CD4-positive, alpha-beta memory T cell (primary cell): ENCODE measurements at regions not wholly inside any gene's neighbourhood (a gene's known extent, or its start where the extent isn't known, plus 50 kb on each side); places are given as distances from the start of the nearest gene placed in this dataset.

Experiments
- CTCF ChIA-PET: fragments of 350-600 bp; sonication (Branson Sonifier 250); formaldehyde crosslinking; loops from one replicate; lab custom pipeline; 2021; ENCODE audit warnings: inconsistent platforms; ENCODE audit not compliant: partially characterized antibody; lab: Charles Lee
- POLR2A ChIA-PET: fragments of 350-600 bp; sonication (Branson Sonifier 250); formaldehyde crosslinking; loops from one replicate; lab custom pipeline; 2021; ENCODE audit not compliant: partially characterized antibody; lab: Charles Lee
- DNase-seq, 5 donors: peaks; one replicate each; pipeline versions ENCODE4 v3.0.0 to v3.0.0-alpha.2; 2020 to 2022; ENCODE audit warnings: mixed read lengths in 1 of 5
- H3K27ac ChIP-seq: one replicate; pipeline ENCODE4 v1.7.0; 2013; ENCODE audit warnings: low read depth, low read length
- H3K27me3 ChIP-seq: 2 replicates; pipeline ENCODE4 v1.7.0; 2013; ENCODE audit warnings: mild to moderate bottlenecking, low read length, moderate library complexity; ENCODE audit not compliant: insufficient read depth
- H3K36me3 ChIP-seq: 2 replicates; pipeline ENCODE4 v1.7.0; 2013; ENCODE audit warnings: mild to moderate bottlenecking, low read length, moderate library complexity; ENCODE audit not compliant: insufficient read depth
- H3K4me1 ChIP-seq: 2 replicates; pipeline ENCODE4 v1.7.0; 2013; ENCODE audit warnings: mild to moderate bottlenecking, low read length, moderate library complexity; ENCODE audit not compliant: insufficient read depth
- H3K4me3 ChIP-seq, 2 donors: one replicate each; pipeline ENCODE4 v1.7.0; 2013; ENCODE audit warnings: low read length in 2 of 2, mild to moderate bottlenecking in 1 of 2
- H3K9me3 ChIP-seq, 2 donors: one replicate each; pipeline ENCODE4 v1.7.0; 2013; ENCODE audit warnings: low read length in 2 of 2, control low read depth in 1 of 2; ENCODE audit not compliant: control insufficient read depth in 1 of 2
- H3K27ac Mint-ChIP-seq, 7 donors: one replicate each; pipeline ENCODE4 v1.8.0; 2020 to 2021; ENCODE audit warnings: mixed read lengths in 7 of 7, mild to moderate bottlenecking in 6 of 7, inconsistent platforms in 3 of 7, moderate library complexity in 3 of 7
- H3K27me3 Mint-ChIP-seq, 2 donors: one replicate each; pipeline ENCODE4 v1.8.0; 2020 to 2021; ENCODE audit warnings: mixed read lengths in 2 of 2
- H3K36me3 Mint-ChIP-seq, 2 donors: one replicate each; pipeline ENCODE4 v1.8.0; 2020 to 2021; ENCODE audit warnings: mixed read lengths in 2 of 2, inconsistent platforms in 1 of 2, mild to moderate bottlenecking in 1 of 2
- H3K4me1 Mint-ChIP-seq, 4 donors: one replicate each; pipeline ENCODE4 v1.8.0; 2020 to 2021; ENCODE audit warnings: mixed read lengths in 4 of 4, mild to moderate bottlenecking in 1 of 4
- H3K4me3 Mint-ChIP-seq, 8 donors: one replicate each; pipeline ENCODE4 v1.8.0; 2020 to 2021; ENCODE audit warnings: mixed read lengths in 8 of 8, mild to moderate bottlenecking in 7 of 8, moderate library complexity in 6 of 8, inconsistent platforms in 3 of 8
- H3K9me3 Mint-ChIP-seq, 8 donors: one replicate each; pipeline ENCODE4 v1.8.0; 2020 to 2021; ENCODE audit warnings: mixed read lengths in 8 of 8, mild to moderate bottlenecking in 5 of 8, inconsistent platforms in 3 of 8, moderate library complexity in 1 of 8
- intact Hi-C: fragments of 100-400 bp; cut with micrococcal nuclease; formaldehyde crosslinking; loops from one replicate; pipeline ENCODE4 v1.15.1; 2023

DNA sequence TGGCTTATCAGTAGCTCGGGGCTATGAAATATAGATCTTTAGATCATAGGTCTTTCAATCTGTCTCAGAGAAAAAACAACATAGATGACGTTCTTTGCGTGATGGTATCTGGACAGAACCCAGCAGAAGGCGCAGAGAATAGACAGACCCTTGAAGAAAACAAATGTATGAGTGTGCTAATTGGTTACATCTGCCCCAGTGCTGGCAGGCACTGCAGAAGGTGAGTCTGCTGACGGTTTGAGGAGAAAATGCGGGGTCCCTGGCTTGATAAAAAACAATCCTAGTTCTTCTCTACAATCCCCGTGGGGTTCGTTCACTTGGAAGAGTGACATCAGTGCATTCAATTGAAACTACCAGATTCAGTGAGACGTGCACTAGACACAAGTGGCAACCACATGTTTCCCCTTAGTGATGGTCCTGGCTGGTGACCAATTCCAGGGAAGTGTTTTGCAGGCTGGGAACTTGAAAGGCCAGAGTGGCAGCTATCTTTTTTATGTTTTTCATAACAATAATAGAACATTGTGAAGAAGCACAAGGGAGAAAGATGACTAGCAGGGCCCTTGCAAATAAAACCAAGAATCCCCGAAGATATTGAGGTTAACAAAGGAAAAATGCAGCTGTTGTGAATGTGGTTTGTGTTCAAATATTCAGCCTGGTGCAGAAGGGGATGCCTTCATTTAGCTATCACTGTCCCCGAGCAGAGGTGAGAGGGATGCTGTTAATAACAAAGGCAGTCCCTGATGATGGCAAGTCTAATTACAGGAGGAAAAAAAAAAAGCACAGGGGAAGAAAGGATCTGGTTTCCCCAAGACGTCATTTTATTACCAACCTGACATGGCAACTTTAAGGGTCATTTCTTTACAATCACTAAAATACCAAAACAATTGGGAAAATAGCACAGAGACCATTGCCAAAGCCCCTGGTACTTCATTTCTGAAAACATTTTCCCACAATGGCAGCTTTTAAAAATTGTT lies 337.6 kb upstream of the FIGN start:
- H3K9me3 ChIP-seq, result no peaks in the 10 kb centered on the region
- intact Hi-C loops, result no loop called here
- POLR2A ChIA-PET, result no interaction called here
- H3K27ac Mint-ChIP-seq, result no peak overlapping the region
- DNase-seq, result no peak
- CTCF ChIA-PET, result no interaction called here
- no peak overlapping the region for H3K4me3 ChIP-seq
- no peaks in the 10 kb centered on the region for H3K27me3 Mint-ChIP-seq
- no peaks in the 10 kb centered on the region for H3K4me1 Mint-ChIP-seq
- H3K27me3 ChIP-seq, result no peaks in the 10 kb centered on the region
- no peaks in the 10 kb centered on the region for H3K36me3 ChIP-seq
- no peak overlapping the region for H3K27ac ChIP-seq
- H3K9me3 Mint-ChIP-seq, result peaks cover 4 to 21% (median 7%) of the 10 kb centered on the region in 8 donors
- no peaks in the 10 kb centered on the region for H3K36me3 Mint-ChIP-seq
- no peak overlapping the region for H3K4me3 Mint-ChIP-seq
- no peaks in the 10 kb centered on the region for H3K4me1 ChIP-seq

- Histone ChIP-seq H3K4me3 (no peak overlapping the region), H3K27ac (no peak overlapping the region), H3K9me3 (no peaks in the 10 kb centered on the region), H3K36me3 (no peaks in the 10 kb centered on the region), H3K4me1 (no peaks in the 10 kb centered on the region), H3K27me3 (no peaks in the 10 kb centered on the region)
- H3K27ac Mint-ChIP-seq, result no peak overlapping the region
- H3K27me3 Mint-ChIP-seq, result no peaks in the 10 kb centered on the region
- DNase-seq, result no peak
- H3K9me3 Mint-ChIP-seq, result peaks cover 2 to 13% (median 5%) of the 10 kb centered on the region in 8 donors
- ChIA-PET CTCF (no interaction called here), POLR2A (no interaction called here)
- H3K4me1 Mint-ChIP-seq, result no peaks in the 10 kb centered on the region
- H3K36me3 Mint-ChIP-seq, result no peaks in the 10 kb centered on the region
- intact Hi-C loops, result no loop called here
- H3K4me3 Mint-ChIP-seq, result no peak overlapping the region
Measured at GRCh38 chr2:164069540-164069939, 333.7 kb upstream of the FIGN start.

- Mint-ChIP-seq H3K9me3 (peaks cover 2 to 8% (median 5%) of the 10 kb centered on the region in 8 donors), H3K4me3 (no peak overlapping the region), H3K36me3 (no peaks in the 10 kb centered on the region), H3K27ac (no peak overlapping the region), H3K4me1 (no peaks in the 10 kb centered on the region), H3K27me3 (no peaks in the 10 kb centered on the region)
- Histone ChIP-seq H3K9me3 (no peaks in the 10 kb centered on the region), H3K36me3 (no peaks in the 10 kb centered on the region), H3K4me3 (no peak overlapping the region), H3K27me3 (no peaks in the 10 kb centered on the region), H3K4me1 (no peaks in the 10 kb centered on the region), H3K27ac (no peak overlapping the region)
- POLR2A ChIA-PET, result no interaction called here
- intact Hi-C loops, result no loop called here
- DNase-seq, result no peak
- CTCF ChIA-PET, result no interaction called here
Measured at GRCh38 chr2:164068063-164068462, 332.3 kb upstream of the FIGN start.

DNA sequence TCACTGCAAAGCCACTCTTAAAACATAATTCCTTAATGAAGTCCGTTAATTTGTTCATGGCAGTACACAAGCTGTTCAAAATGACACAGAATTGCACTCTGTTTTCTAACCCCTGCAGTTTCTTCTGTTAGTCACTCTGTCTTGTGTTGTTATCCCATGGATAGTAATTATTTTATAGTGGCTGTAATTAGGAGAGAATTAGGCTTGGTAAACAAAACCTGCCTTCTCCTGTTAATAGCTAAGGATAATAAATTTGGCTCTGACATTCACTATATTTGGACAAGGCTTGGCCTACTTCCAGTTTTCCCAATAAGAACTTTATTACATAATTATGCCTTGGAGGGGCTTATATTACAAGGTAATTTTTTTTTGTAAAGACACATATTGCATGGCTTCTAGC lies 330.3 kb upstream of the FIGN start:
- no peak for DNase-seq
- Mint-ChIP-seq H3K27ac (no peak overlapping the region), H3K4me3 (no peak overlapping the region), H3K4me1 (no peaks in the 10 kb centered on the region), H3K27me3 (no peaks in the 10 kb centered on the region), H3K36me3 (no peaks in the 10 kb centered on the region), H3K9me3 (peaks cover 0 to 5% (median 2%) of the 10 kb centered on the region in 8 donors)
- no peak overlapping the region for H3K27ac ChIP-seq
- H3K36me3 ChIP-seq, result no peaks in the 10 kb centered on the region
- intact Hi-C loops, result no loop called here
- no peaks in the 10 kb centered on the region for H3K27me3 ChIP-seq
- H3K4me1 ChIP-seq, result no peaks in the 10 kb centered on the region
- no peak overlapping the region for H3K4me3 ChIP-seq
- no peaks in the 10 kb centered on the region for H3K9me3 ChIP-seq
- CTCF ChIA-PET, result no interaction called here
- POLR2A ChIA-PET, result no interaction called here

GRCh38 chr2:164065038-164065437 lies 329.2 kb upstream of the FIGN start:
- intact Hi-C loops, result no loop called here
- Histone ChIP-seq H3K4me1 (no peaks in the 10 kb centered on the region), H3K27ac (no peak overlapping the region), H3K36me3 (no peaks in the 10 kb centered on the region), H3K27me3 (no peaks in the 10 kb centered on the region), H3K9me3 (no peaks in the 10 kb centered on the region), H3K4me3 (no peak overlapping the region)
- no peak overlapping the region for H3K27ac Mint-ChIP-seq
- POLR2A ChIA-PET, result no interaction called here
- no peaks in the 10 kb centered on the region for H3K27me3 Mint-ChIP-seq
- H3K4me1 Mint-ChIP-seq, result no peaks in the 10 kb centered on the region
- DNase-seq, result no peak
- no peak overlapping the region for H3K4me3 Mint-ChIP-seq
- H3K9me3 Mint-ChIP-seq, result peaks cover 0 to 5% (median 2%) of the 10 kb centered on the region in 8 donors
- H3K36me3 Mint-ChIP-seq, result no peaks in the 10 kb centered on the region
- CTCF ChIA-PET, result no interaction called here

DNA sequence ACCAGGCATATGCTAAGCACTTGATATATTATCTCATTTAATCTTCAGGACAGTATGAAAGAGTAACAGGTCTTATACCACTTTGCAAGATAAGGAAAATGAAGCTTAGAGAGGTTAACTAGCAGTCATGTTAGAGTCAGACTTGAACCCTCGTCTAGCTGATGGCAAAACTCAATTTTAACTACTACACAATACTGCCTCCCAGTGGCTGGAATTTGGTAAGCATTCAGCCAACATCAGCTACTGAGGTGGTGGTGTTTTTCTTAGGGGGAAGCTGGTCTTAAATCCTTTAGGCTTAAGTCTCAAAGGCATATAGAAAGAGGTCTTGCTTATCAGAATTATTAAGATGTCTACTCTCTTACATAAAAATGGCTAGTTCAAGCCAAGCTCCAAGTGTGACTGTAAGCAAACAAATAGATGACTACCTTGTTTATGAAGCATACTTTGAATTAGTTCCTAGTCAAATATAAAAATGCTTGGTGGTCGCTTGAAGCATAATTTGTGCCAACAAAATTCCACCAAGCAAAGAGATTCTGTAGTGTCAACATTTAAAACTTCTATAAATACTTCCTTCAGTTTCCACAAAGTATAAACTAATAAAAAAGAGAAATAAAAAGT lies 325.4 kb upstream of the FIGN start:
- no peaks in the 10 kb centered on the region for H3K36me3 ChIP-seq
- no peak overlapping the region for H3K27ac ChIP-seq
- Mint-ChIP-seq H3K4me3 (no peak overlapping the region), H3K4me1 (no peaks in the 10 kb centered on the region), H3K36me3 (no peaks in the 10 kb centered on the region), H3K9me3 (peaks cover 0 to 9% (median 0%) of the 10 kb centered on the region in 8 donors), H3K27ac (no peak overlapping the region), H3K27me3 (no peaks in the 10 kb centered on the region)
- H3K4me1 ChIP-seq, result no peaks in the 10 kb centered on the region
- H3K27me3 ChIP-seq, result no peaks in the 10 kb centered on the region
- no peak overlapping the region for H3K4me3 ChIP-seq
- ChIA-PET POLR2A (no interaction called here), CTCF (no interaction called here)
- no peak for DNase-seq
- intact Hi-C loops, result no loop called here
- no peaks in the 10 kb centered on the region for H3K9me3 ChIP-seq

GRCh38 chr2:164060031-164060430 lies 324.2 kb upstream of the FIGN start:
- Histone ChIP-seq H3K27me3 (no peaks in the 10 kb centered on the region), H3K4me3 (no peak overlapping the region), H3K9me3 (no peaks in the 10 kb centered on the region), H3K4me1 (no peaks in the 10 kb centered on the region), H3K27ac (no peak overlapping the region), H3K36me3 (no peaks in the 10 kb centered on the region)
- Mint-ChIP-seq H3K4me1 (no peaks in the 10 kb centered on the region), H3K36me3 (no peaks in the 10 kb centered on the region), H3K27me3 (no peaks in the 10 kb centered on the region), H3K4me3 (no peak overlapping the region), H3K27ac (no peak overlapping the region), H3K9me3 (peaks cover 0 to 9% (median 0%) of the 10 kb centered on the region in 8 donors)
- intact Hi-C loops, result no loop called here
- CTCF ChIA-PET, result no interaction called here
- DNase-seq, result no peak
- POLR2A ChIA-PET, result no interaction called here
